GM12875 (cell line): ENCODE measurements at regions not wholly inside any gene's neighbourhood (a gene's known extent, or its start where the extent isn't known, plus 50 kb on each side); places are given as distances from the start of the nearest gene placed in this dataset.

Experiments
- H3K4me3 ChIP-seq: one replicate; pipeline ENCODE4 v1.5.1; 2011; ENCODE audit warnings: low read depth, low read length, control low read depth
- TF ChIP-seq, protein P1 (sequence below): IDR thresholded peaks from 2 replicates; pipeline ENCODE4 v1.5.1; 2011; ENCODE audit warnings: low read depth, mild to moderate bottlenecking, control low read depth, inconsistent platforms, low read length, moderate library complexity, borderline replicate concordance; ENCODE audit not compliant: insufficient read depth

GRCh38 chr3:164620423-164620822, 457.9 kb downstream of the SI start:
- no peak overlapping the region for H3K4me3 ChIP-seq
- TF ChIP-seq, protein P1, sequence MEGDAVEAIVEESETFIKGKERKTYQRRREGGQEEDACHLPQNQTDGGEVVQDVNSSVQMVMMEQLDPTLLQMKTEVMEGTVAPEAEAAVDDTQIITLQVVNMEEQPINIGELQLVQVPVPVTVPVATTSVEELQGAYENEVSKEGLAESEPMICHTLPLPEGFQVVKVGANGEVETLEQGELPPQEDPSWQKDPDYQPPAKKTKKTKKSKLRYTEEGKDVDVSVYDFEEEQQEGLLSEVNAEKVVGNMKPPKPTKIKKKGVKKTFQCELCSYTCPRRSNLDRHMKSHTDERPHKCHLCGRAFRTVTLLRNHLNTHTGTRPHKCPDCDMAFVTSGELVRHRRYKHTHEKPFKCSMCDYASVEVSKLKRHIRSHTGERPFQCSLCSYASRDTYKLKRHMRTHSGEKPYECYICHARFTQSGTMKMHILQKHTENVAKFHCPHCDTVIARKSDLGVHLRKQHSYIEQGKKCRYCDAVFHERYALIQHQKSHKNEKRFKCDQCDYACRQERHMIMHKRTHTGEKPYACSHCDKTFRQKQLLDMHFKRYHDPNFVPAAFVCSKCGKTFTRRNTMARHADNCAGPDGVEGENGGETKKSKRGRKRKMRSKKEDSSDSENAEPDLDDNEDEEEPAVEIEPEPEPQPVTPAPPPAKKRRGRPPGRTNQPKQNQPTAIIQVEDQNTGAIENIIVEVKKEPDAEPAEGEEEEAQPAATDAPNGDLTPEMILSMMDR: no peak

- TF ChIP-seq, protein P1: no peak
- no peak overlapping the region for H3K4me3 ChIP-seq
Measured at GRCh38 chr3:164612751-164613150, 465.5 kb downstream of the SI start.

DNA sequence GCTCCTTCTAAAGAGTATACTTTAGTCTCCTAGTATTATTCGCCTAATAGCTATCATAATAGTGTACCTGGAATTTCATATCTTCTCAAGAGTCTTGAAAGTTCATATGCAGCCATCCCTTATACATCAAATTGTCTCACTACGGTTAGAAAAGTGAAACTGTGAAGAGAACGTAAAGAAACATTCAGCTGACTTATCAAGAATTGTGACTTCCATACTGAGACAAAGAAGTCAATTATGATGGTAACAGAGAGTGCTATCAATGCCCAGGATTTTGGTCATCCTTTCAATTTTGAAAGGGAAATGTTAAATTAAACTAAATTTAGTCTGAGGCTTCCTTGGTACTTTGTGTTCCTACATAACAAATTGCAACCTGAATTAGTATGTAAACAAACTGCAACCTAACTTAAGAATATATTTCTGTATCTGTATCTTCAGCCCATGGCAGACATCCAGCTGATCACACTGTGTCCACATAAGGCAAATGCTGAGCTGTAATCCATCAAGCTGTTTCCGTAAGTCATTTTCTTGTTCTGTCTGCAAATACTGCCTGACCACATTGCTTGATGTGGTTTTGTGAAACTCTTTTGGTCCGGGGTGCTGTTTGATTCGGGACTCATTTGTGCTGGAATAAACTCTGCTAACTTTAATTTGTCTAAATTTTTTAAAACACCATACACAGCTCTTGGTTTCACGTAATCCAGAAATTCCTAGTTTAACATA, 469.6 kb downstream of the SI start:
- TF ChIP-seq, protein P1: no peak
- H3K4me3 ChIP-seq: no peak overlapping the region

DNA sequence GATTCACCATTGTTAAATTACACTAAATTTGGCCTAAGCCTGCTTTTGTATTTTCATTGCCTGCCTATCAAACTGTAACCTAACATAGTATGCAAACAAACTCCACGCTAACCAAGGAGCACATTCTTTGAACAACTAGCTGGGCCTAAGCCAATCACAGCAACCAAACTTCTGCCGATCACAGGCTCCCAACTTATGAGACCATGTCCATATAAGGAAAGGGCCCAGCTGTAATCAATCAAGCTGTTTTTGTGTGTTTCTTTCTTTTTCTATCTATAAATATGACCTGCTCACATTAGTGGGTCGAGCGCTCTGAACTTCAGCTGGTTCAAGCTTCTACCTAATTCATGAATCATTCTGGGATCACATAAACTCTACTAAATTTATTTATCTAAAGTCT, 473.6 kb downstream of the SI start:
- H3K4me3 ChIP-seq: no peak overlapping the region

GRCh38 chr3:164577667-164578210, 500.6 kb downstream of the SI start:
- TF ChIP-seq, protein P1: no peak

More for the DNA sequence above, 473.6 kb downstream of the SI start:
- TF ChIP-seq, protein P1: no peak

GRCh38 chr3:164572436-164572835, 505.9 kb downstream of the SI start:
- TF ChIP-seq, protein P1: no peak
- no peak overlapping the region for H3K4me3 ChIP-seq

More at GRCh38 chr3:164577667-164578210, 500.6 kb downstream of the SI start:
- no peak overlapping the region for H3K4me3 ChIP-seq

GRCh38 chr3:164550857-164551256, 527.4 kb downstream of the SI start:
- no peak overlapping the region for H3K4me3 ChIP-seq
- TF ChIP-seq, protein P1: no peak
